NCI-H2227 treated with DMSO at 0.1 percent for 48 hours (cell line): ENCODE measurements at regions not wholly inside any gene's neighbourhood (a gene's known extent, or its start where the extent isn't known, plus 50 kb on each side); places are given as distances from the start of the nearest gene placed in this dataset.
"Not testable (repeated sequence)": the region's sequence is repeated elsewhere in the genome, so short reads cannot be mapped to it uniquely, and the experiment has no call there.

ENCODE experiments used
- DNase-seq: peaks from one replicate; lab custom pipeline; 2025; lab: John Stamatoyannopoulos, UW

DNA sequence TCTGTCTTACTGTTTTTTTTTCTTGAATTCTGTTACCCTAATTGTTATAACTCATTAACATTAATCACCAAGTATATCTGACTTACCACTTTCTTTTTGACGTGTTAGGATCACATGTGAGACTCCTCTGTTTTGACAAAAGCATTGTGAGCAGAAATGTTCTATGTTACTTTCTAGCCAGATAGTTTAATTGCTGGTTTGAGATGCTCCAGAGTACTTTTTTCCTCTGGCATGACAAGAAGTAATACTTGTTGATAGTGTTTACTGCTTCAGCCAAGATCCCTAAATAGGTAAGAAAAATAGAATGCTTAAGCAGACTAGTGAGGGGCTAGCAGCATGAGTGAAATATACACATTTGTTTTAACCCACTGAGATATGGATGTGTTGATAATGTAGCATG, 303.9 kb upstream of the PABPC4L start:
- no peak for DNase-seq

DNA sequence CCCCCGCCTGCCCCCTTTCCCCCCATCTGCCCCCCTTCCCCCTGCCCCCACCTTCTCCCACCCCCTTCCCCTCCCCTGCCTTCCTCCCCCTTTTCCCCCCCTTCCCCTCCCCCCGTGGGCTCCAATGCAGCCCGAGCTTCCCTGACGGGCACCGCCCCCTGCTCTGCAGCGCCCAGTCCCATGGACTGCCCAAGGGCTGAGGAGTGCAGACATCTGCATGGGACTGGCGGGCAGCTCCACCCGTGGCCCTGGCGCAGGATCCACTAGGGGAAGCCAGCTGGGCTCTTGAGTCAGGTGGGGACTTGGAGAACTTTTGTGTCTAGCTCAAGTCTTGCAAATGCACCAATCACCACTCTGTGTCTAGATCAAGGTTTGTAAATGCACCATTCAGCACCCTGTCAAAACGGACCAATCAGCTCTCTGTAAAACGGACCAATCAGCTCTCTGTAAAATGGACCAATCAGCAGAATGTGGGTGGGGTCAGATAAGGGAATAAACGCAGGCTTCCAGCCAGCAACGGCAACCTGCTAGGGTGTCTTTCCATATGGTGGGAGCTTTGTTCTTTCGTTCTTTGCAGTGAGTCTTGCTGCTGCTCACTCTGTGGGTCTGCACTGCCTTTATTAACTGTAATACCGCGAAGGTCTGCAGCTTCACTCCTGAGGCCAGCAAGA, 300.5 kb upstream of the PABPC4L start:
- no peak for DNase-seq

DNA sequence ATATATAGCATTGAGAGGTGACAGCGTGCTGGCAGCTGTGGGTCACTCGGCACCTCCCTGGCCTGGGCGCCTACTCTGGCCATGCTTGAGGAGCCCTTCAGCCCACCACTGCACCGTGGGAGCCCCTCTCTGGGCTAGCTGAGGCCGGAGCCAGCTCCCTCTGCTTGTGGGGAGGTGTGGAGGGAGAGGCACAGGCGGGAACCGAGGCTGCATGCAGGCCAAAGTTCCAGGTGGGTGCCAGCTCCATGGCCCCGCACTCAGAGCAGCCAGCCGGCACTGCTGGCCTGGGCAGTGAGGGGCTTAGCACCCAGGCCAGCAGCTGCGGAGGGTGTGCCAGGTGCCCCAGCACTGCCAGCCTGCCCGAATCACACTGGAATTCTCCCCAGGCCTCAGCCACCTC, 299.9 kb upstream of the PABPC4L start:
- not testable (repeated sequence) for DNase-seq

DNA sequence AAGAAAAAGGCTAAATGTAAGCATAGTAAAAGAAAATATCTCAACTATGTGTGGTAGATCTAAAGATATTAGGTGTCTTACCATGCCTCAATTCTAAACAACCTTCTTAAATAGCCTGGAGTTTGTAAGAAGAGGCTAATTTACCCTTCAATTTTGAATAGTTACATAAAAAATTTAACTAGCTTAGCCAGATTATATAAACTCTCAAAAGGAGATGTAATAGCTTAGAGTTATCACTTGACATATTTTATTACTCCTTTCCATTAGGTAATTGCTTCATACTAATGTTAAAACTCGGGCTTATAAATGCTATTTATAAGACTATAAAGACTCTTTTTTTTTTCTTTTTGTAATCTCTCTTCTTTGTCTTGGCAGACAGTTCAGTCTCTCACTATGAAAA, 297.5 kb upstream of the PABPC4L start:
- DNase-seq: no peak

DNA sequence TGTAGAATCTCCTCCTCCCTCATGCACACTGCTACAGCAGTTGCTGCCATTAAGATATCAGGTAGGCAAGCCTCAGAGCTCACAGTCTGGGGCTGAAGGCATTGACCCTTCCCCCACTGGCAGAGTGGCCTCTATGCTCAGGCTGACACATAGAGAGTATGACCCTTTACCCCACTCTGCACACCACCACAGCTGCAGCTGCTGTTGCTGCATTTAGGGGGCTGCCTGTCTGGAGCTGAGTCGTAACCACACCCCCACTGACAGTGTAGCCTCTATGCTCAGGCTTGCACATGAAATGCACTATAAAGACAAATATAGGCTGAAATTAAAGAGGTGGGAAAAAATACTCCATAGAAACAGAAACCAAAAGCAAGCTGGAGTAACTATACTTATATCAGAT, 289.3 kb upstream of the PABPC4L start:
- no peak for DNase-seq

DNA sequence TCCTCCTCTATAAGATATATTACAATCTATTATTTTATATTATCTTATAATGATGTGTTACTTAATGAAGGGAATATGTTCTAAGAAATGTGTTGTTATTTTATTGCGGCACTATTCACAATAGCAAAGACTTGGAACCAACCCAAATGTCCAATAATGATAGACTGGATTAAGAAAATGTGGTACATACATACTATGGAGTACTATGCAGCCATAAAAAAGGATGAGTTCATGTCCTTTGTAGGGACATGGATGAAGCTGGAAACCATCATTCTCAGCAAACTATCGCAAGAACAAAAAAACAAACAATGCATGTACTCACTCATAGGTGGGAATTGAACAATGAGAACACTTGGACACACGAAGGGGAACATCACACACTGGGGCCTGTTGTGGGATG, 281.9 kb upstream of the PABPC4L start:
- DNase-seq: not testable (repeated sequence)

DNA sequence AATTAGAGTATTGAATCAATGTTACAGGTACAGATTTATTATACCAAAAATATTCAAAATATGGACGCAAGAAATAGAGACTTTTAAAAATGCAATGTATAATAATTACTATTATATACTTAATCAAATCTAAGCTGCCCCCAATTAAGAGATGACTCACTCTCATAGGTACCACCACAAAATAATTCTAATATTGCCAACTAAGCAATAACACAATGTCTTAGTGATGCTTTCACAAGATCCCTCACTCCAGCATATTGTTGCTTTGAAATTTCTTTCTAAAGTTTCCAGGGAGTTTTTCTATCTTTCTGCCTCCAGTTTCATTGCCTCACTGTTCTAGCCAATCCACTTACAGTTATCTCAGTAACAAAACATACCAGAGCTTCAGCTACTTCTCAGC, 270.0 kb upstream of the PABPC4L start:
- no peak for DNase-seq

DNA sequence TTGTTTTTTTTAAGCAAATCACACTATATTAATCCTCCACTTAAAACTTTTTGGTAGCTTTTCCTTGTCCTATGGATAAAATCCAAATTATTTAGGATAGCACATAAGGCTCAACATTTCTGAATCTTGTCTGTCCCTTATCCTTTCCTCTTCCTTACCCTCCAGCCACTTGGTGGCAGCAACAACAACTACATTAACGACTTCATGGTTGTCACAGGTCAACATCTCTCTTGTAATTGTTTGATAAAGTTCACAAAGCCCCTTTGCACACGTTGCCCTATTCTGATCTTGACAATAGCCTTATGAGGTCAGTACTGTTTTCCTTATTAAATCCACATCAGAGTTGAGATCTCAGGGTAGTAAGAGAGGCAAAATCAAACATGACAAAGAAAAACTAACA, 269.0 kb upstream of the PABPC4L start:
- DNase-seq: no peak

DNA sequence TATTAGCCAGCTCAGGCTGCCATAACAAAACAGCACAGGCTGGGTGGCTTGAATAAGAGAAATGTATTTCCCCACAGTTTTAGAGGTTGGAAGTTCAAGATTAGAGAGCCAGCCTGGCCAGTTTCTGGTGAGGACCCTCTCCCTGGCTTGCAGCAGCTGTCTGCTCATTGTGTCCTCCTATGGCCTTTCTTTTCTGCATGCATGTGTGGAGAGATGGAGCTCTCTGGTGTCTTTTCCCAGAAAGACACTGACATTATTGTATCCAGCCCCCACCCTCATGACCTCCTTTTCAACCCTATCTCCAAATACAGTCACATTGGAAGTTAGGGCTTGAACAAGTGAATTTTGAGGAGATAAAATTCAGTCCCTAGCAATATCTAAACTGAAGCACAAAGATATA, 263.8 kb upstream of the PABPC4L start:
- no peak for DNase-seq

DNA sequence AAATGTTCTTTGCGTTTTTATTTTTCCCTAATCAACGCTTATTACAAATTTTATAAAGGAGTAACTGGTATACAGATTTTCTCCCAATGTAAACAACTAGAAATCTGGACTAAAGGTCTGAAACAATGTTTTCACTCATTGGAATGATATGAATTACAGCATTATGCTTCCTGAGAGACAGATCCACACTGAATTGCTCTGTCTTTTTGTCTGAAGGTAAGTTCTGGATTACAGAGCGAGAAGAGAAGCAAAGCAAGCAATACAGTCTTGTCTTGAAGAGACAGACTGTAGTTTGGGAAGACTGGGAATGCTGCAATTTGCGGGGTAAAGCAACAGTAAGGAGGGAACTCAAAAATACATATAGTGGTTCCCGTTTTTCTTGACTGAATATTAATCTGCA, 262.2 kb upstream of the PABPC4L start:
- no peak for DNase-seq

DNA sequence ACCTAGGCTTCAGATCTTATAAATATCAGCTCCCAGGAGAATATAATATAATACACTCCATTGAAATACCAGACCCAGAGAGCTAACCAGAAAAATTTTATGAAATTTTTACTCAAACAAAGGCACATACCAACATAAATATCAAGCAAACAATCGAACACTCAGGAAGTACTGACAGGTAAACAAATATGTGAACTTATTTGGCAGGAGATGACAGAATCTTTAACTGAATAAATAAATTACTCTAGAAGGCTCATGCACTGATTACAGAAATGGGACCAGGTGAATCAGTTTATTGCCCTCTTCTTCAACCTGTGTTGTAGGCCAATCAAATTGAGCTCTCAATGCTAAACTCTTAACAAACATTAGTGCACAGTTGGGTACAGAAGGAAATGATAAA, 225.2 kb upstream of the PABPC4L start:
- DNase-seq: no peak

DNA sequence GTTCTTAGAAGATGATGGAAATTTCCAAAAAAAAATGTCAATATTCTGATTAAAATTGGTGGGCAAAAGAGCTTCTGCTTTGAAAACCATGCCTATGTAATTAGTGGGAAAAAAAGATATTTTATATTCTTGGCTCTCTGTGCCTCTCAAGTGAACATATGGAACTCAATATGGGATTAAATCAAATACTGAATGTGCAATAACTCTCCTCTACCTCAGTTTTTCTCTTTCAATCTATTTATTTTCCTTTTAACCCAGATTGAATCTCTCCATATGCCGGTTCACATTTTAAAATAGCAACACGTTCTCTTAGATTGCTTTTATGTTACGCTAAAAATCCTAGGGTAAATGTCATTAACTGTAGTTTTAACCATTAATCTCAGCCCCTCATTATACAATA, 224.2 kb upstream of the PABPC4L start:
- DNase-seq: no peak

DNA sequence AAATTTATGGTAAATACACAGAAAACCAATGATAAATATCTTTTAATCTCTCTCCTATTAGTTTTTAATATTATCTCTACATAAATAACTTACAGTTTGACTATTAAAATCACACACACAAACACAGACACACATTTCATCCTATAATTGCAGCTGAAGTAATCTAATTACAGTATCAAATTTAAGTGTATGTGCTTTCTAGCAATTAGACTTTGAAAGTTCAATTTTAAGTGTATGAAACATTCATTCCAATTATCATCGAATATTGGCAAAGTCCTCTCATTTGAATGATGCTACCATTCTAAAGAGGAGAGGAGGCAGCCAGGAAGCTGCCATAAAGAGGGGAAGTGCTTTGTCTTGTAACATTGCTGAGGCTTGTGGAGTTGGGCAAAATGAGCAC, 221.2 kb upstream of the PABPC4L start:
- no peak for DNase-seq

DNA sequence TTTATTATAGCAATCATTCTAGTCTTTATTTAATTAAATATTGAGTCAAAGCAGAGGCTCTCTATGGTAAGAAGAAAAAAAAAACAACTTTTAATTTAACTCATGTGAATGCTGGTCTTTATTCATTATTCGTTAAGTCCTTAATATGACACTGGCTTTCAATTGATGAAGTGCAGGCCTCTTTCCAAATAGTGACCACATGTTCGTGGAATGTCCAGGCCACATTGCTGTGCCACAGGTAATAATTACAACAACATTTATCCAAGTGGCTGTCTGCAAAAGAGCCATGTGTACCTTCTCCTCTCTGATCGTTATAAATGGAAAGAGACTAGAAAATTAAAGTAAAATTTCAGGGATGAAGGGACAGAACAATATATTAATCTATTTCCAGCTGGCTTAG, 220.1 kb upstream of the PABPC4L start:
- no peak for DNase-seq

DNA sequence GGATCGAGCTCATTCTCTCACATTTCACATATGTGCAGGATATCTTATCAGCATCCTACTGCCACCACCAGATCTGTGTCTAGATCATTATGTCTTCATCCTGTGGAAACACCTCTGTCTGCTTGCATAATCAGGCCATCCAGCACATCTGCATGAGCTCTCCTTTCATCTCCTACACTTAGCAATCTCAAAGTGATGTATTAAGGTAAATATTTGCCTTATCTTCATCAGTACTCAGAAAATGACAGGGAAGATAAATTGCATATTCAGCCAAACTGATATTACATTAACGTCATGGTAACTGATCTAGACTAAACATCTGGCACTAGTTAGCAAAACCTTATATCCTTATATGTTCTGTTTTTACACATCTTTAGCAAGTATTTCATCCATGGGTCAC, 207.3 kb upstream of the PABPC4L start:
- DNase-seq: no peak

DNA sequence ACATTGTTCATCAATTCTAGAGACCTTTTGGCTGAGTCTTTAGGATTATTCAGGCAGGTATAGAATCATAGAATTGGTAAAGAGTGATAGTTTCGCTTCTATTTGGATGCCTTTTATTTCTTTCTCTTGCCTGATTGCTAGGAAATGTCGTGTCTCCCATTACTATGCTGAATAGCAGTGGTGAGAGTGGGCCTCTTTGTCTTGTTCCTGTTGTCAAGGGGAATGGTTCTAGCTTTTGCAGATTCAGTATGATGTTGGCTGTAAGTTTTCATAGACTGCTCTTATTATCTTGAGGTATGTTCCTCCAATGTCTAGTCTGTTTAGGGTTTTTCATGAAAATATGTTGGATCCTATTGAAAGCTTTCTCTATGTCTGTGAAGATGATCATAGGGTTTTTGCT, 200.2 kb upstream of the PABPC4L start:
- DNase-seq: no peak

DNA sequence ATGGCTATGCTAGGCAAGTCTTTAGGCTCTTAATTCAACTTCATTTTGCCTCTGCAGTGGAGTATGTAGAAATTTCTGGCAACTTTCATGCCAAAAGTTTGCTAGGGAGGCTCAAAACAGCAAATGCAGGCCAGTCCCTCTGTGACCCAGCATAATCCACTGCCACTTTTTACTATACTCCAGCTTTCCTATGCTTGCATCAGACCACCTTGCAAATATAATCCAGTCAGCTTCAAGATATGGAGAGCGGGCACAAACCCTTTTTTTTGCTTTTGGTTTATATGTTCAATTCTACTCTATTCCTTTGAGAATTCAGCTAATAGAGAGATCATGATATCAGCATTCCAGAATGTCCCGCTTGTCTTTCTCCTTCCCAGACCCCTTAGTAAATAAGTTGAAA, 192.0 kb upstream of the PABPC4L start:
- no peak for DNase-seq

DNA sequence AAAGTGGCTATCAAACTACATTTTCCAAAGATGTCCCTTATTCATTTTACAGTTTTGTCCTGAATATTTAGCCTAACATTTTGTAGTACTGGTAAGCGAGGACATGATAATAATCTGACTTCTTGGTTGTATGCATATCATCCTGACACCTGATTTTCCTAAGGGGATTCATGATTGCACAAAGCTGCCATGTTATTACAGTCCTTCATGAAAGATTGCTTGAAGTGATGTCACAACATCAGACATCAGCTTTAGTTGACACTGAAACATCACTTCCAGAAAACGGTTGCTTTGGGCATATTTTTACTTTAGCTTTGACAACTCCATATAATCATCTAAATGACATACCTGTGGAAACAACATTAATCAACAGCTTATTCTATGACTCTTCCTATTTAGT, 188.7 kb upstream of the PABPC4L start:
- no peak for DNase-seq

DNA sequence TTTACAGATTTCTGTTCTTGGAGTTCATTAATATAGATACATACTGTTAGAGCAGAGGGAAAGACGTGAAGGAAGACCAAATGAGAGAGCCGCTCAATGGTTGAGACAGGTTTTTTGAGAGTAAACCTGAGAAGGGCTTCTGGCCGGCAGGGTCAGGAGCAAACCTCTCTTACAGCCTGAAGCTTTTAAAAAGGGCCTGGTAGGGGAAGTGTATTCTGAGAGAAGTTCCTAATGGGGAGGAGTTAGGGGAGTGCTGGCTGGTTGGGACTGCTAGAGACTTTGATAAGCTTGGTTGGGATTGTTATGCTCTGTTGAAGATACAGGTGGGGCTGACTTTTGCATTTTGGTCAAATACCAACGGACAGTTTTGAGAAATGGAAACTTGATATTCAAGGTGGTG, 186.8 kb upstream of the PABPC4L start:
- no peak for DNase-seq

DNA sequence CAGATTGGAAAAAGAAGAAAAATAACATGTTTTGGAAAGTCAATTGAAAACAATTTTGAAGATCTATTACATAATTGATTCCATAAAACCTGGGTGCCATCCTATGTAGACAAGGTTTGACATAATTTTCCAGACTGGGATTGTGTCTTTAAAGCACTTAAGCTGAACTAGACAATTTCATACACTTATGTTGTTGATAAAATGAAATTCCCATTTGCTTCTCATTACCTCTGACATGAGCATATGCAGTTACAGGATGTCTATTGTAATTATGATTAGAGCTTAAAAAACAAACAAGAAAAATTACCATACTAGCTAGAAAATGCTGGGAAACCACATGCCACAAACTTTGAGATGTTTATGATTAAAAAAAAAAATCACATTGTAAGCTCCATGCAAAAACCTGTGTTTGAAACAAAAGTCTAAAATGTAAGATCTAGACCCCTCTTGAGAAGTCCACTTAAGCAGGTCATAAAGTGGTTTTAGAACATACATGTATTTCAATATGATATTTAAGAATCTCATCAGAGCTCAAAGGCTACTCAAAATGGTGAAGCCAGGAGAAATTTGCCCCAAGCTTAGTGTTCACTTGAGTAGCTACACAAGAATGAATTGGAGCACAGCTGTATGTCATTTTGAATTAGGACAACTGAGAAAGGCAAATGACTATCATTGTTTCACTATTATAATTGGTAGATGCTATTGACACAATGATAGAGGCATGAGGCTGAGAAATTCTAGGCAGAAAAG, 181.1 kb upstream of the PABPC4L start:
- DNase-seq: no peak

DNA sequence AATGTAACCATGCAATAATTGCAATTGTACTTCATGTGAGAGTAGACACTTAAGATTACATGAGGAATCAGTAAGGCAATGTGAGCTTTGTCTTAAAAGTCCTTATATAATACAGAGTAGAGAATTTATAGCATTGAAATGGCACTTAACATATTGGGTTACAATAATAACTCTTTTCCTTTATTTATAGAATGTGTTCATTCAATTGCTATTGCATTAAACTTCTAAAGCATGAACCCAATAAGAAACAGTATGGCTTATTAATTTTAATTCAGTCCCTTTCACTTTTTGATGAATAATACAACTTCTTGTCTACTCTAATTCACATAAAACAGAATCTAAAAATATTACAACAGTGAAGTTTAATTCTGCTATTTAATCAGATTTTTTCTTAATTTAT, 174.2 kb upstream of the PABPC4L start:
- no peak for DNase-seq

DNA sequence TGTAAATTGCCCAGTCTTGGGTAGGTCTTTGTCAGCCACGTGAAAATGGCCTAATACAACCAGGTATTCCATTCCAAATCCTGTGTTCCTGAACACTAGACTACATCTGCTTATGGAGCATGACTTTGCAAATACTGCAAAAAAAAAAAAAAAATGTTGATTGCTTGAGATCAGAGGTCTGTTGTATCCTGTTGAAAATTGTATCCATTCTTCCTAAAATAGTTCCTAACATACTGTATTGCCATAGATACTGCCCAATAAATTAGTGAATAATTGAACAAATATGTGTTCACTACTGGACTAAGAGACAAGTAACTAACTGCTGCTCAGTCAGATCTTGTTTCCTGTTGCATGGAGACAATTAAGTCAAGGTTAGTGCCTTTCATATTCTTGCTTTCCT, 164.3 kb upstream of the PABPC4L start:
- no peak for DNase-seq

DNA sequence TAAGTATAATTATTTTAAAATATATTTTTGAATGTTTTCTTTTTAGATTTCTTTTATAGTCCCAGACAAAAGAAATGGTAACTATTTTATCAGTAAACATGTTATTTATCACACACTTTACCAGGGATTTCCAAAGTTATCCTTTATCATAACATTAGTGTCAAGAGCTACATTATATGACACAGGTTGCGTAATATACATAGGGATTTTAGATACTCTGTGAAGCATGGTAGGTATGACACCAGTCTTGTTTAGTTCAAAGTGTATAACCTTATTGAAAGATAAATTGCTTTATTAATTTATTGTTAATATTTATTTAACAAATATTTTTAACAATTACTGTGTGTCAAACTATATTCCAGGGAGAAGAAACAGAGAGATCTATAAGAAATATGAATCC, 163.3 kb upstream of the PABPC4L start:
- no peak for DNase-seq

DNA sequence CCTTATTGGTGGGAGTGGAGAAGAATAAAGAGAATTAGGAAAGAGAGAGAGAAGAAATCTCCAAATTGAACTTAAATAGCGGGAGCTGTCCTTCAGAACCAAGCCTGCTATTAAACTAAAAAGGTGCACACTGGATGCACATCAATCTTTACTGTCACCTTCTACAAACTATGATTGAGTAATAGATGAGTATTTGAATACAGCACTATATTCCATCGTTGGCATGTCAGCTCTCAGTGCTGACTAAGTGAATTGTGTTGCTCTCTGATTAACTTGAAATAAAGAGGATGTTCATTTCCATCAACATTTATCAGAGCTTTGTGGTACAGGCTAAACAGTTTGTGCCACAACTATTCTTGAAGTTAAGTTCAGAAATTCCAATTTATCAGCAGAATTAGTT, 143.7 kb upstream of the PABPC4L start:
- no peak for DNase-seq
